Muscle of arm (tissue), 1 donor: ENCODE measurements at regions not wholly inside any gene's neighbourhood (a gene's known extent, or its start where the extent isn't known, plus 50 kb on each side); places are given as distances from the start of the nearest gene placed in this dataset.

Source experiments
- DNase-seq: peaks from one replicate; pipeline ENCODE4 v3.0.0-alpha.2; 2013

DNA sequence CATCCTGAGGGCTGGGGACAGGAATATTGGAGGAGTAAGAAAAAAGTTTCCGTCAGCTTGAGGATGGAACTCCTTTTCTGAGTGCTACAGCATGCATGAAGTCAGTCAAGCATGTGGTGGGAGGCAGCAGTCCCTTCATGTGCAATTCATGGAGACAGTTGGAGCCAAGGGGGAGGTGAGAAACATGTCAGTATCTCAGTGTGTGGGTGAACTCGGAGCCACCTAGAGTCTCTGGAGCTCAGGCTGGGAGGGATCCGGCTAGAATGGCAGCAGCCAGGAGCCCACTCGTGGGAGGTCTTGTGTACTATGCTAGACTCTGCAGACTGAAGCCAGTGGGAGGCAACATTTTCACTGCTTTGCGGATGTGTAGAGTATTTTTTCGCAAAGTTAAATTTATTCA, 60.3 kb downstream of the AVPR1A start:
- DNase-seq, result no peak

DNA sequence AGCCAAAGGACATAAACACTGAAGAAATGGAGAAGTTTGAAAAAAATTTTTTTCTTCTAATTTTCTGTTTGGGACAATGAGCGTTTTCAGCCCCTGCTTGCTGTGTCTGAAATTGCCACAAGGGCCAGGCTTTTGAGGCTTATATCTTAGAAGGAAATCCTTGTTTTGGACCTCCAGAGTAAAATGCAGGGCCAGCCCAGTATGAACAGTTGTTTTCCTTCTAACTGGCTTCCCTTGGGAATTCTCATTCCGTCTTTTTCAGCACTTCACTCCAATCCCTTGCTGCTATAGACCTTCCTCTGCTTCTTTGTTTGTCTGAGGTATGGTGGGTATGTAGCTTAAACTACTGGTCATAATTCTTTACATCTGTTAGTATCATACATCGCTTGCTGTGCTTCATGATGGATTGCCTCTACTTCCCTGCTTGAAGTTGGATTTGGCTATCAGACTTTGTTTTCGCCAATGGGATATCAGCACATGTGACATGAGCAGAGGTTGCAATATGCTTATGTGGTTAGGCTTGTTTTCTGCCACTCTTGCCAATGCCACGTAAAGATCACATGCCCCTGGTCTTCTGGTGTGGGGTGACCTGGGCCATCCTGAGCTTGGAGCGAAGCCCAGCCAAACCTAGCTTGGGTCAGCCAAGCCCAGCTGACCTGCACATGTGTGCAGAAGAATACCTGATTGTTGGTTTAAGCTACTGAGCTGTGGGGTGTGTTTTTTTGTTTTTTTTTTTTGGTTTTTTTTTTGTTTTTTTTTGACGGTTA, 64.7 kb downstream of the AVPR1A start:
- DNase-seq, result no peak

DNA sequence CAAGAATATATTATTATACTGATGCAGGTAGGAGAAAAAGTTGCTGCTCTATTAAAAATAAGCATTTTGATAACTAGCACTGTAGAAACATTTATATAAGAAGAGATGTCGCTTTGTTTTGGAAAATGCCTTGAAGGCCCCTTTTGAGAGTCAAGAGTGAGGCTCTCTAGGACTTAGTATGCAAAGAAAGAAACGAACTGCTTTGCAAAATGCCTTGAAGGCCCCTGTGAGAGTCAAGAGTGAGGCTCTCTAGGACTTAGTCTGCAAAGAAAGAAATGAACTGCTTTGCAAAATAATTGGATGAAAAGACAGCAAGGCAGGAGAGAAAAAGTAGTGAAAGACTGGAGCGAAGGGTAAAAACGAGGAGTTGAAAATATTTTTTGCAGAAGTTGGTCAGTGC, 65.9 kb downstream of the AVPR1A start:
- DNase-seq, result no peak

DNA sequence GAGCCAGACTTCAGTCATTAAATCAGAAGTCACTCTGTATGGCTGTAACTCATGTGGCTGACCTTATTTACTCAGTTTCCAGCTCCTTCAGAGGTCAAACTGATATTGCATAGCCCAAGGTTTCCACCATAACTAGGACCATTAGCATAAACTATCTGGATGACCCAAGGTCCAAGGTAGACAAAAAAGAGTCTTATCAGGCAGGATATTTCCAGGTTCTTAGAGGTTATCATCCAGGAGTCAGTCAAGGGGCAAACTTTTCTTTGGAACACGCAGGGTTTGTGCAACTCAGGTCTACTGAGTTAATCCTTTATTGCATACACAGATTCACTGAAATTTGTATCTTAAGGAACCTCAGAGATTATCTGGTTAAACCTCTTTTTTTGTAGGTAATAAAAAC, 66.5 kb downstream of the AVPR1A start:
- DNase-seq, result no peak

DNA sequence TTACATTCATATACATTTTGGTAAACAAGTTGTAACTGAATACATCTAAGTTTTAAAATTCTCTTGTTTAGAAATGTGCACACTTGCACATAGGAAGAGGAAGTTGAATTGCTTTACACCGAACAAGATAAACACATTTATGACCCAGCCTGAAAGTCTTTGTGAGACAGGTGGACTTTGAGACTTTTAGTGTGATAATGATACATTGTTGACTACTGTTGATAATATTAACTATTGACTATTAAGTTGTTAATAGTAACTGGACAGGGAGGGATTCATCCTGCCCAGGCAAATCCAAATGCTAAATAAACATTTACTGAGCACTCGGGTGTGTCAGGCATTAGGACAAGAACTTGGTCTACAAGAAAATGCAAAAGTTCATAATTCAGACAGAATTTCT, 68.0 kb downstream of the AVPR1A start:
- no peak for DNase-seq

DNA sequence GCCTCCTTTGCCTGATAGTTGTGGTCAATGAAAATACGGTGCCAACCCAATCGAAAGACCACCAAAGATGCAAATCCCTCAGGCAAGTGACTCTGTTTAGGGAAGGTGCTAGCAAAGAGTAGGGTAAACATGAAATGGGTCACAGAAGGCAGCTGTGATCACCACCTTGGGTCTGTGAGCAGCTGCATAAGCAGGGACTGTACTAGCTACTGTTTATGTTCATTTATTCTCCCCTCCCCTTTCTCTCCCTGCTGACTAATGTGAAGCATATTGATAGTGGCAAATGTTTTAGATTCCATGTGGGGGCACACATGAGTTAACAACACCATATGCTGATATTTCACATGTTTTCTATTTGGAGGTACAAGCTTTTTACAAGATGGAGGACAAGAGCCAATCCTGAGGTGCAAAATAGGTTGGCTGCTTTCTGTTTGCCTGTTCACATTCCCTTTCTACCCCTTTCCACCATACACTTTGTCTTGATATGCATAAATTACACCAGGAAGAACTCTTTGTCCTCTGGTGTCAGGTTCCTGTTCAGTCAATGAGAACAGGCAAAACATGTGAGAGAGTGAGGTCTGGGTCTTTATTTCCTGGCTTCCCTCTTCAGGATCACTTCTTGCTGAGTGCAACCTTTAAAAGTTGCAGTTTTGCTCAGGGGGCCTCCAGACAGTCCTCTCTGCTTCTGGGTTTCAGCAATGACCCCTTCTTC, 71.1 kb downstream of the AVPR1A start:
- no peak for DNase-seq

DNA sequence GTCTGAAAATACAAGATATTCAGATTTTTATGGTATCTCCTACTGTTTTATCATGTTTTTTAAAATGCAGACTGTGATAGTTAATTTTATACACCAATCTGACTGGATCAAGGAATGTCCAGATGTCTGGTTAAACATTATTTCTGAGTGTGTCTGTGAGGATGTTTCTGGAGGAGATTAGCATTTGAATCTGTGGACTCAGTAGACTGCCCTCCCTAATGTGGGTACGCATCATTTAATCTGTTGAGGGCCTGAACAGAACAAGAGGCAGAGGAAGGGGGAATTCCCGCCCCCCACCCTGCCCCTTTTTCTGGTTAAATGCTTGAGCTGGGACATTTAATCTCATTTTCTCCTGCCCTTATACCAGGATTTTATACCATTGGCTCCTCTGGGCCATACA, 72.1 kb downstream of the AVPR1A start:
- no peak for DNase-seq

DNA sequence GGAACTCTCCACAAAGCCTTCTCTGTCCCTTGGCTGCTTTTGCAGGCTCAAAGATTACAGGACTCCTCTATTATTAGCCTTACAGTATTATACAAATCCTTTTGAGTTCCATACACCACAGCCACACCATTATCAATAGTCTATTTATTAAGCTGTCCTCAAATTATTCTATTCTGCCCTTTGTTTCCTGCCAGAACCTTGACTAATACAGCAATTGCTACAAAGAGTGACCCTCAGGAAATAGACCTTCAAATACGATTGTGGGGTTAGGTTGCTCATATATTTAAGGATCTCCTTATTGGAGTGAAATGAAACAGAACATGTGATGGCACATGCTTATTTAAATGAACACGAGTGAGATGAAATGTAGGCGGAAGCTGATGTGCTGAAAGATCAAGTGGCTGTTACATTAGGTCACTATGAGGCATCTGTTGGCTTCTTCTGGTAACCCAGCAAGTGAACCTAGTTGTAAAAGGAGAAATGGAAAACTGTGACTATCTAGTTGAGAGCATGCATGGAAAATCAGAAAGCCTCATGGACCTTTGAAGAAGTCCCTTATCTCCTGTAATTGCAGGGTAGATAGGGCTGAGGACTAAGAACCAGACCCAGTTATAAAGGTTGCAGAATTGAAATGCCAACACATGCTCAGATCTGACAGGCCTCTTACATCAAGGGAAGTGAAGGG, 75.5 kb downstream of the AVPR1A start:
- no peak for DNase-seq

DNA sequence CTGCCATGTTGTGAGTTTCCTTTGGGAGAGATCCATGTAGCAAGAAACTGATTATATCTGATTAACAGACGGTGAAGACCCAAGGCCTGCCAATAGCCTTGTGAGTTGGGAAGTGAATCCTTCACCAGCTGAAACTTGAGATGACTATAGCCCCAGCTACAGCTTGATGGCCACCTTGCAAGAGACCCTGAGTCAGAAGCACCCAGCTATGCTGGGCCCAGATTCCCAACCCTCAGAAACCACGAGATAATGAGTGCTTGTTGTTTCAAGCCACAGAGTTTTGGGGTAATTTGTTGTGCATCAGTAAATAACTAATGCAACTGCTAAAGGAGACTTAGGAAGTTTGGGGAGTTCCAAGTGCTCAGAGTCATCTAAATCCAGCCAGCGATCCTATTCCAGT, 80.3 kb downstream of the AVPR1A start:
- DNase-seq, result no peak

DNA sequence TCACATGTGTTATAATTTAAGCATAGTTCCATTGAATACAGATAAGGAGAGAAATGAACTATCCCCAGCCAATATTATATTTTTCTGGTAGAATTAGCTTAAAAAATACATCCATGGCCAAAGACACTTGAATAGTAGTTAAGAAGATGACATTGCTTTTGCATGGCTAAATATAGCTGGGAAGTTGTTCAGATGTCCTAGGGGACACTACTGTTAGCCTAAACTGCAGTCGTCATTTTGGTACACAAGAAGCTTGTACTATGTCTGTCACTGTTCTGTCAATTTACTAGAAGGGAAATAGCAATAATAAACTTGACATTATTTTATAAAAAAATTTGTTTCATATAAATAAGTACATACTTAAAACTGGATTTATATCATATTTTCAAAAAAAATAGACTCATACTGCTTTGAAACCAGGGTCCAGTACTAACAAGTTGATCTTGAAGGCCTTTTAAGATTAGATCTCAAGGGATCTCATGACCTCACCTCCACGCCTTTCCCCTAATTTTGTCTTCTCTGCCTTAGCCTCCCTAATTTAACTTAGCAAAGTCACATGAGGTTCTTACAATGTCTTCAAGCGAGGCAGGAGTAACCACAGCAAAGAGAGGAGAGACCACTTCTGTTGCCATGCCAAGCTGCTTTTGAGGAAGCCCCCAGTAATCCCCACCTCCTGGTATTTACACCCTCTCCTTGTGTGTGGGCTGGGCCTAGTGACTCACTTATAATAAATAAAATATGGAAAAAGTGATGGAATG, 81.0 kb downstream of the AVPR1A start:
- DNase-seq, result no peak

DNA sequence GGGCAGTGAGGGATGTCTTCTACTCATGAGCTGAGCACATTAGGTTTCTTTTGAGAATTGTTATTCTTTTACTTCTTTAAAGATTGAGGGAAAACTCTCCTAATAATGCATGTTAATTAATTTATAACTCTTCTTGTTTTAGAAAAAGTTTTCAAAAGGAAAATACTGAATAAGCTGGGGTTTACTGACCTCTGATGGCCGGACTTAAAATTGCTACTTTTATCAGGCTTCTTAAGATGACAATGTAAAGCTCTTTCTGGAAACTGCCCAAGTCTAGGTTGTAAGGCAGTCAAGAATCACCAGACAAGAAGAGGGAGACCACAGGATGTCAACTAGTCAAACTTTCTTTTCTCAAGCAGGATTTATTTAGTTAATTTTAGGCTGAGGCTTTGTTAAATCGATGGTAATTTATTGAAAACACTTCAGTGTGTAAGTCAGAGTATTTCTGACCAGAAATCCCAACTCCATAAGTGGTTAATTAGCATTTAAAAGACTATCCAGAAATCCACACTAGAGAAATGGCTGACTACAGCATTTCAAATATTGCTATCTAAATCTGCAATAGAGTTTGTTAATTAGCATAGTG, 82.1 kb downstream of the AVPR1A start:
- peak; percentile 53 for DNase-seq

DNA sequence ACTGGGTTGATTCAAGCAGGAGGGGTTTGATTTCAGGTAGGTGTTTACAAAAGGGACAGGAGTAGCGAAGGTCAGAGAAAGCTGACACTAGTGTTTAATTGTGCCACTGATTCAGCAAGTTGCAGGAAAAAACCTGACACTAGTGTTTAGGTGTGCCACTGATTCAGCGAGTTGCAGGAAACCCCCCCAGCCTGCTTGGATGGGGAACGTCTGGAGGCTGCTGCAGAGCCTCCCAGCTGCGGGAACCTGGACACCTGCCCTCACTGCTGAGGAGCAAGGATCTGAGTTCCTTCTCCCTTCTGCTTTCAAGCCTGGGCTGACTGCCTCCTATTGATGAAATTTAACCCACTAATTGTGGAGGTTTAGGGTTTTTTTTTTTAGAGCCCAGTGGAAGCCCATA, 84.2 kb downstream of the AVPR1A start:
- no peak for DNase-seq

DNA sequence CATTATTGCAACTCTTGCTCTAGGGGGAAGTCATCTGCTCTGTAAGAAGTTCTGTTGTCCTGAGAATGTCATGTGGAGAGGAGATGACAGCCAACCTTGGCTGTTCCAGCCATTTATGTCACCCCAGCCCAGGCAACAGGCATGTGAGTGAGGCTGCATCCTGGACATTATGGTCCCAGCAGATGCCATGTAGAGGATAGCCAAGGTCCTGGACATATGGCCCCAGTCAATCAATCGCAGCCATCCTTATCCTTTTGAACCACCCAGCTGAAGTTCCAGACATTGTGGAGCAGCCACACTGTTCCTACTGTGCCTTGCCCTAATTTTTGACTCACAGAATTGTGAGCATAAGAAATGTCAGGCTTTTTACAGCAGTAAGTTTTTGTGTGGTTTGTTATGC, 84.9 kb downstream of the AVPR1A start:
- DNase-seq, result no peak

DNA sequence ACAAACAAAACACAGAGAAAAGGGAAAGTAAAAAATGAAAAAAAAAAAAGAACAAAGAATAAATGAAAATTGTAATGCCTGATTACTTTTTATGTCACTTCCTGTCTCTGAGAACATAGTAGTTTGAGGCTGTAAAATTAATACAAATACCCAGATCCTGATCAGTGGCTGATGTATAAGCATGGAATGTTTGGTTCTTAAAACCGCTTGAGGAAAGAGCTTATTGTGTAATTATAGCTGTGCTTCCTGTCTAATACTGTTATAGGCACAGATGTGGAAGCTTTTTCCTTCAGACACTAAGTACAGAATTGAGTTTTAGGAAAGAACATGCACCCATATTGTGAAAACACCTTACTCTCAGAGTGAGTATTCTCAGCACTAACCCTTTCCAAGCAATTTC, 86.9 kb downstream of the AVPR1A start:
- no peak for DNase-seq

DNA sequence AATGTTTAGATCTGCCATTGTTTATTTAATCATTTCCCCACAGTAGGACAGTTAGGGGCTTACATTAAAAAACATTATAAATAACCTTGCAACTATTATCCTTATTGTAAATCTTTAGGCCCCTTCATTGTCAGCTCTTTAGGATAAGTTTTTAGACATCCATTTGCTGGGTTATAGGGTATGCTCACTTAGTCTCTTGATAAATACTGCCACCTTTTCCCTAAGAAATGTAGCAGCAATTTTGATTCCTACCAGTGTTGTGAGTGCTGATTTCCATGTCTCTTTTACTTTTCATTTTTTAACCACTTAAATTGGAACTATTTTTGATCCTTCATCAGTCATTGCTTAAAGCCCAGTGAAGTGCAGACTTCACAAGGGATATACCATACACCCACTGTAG, 94.4 kb downstream of the AVPR1A start:
- no peak for DNase-seq

DNA sequence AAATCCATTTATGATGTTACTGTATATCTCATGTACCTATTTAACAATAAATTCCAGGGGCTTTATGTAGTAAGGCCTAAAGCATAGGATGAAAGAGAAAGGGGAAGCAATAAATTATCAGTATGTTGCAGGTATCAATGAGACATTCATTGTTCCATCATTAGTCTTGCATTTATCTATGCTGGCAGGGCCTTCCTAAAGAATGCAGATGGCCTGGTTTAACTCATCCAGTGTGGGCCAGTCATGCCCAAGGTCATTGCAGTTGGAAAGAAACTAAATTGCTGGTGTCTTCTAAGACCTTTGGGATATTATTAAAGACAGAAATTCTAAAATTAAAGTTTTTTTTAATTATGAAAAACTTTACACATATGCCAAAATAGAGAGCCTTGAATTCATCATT, 98.3 kb downstream of the AVPR1A start:
- no peak for DNase-seq

DNA sequence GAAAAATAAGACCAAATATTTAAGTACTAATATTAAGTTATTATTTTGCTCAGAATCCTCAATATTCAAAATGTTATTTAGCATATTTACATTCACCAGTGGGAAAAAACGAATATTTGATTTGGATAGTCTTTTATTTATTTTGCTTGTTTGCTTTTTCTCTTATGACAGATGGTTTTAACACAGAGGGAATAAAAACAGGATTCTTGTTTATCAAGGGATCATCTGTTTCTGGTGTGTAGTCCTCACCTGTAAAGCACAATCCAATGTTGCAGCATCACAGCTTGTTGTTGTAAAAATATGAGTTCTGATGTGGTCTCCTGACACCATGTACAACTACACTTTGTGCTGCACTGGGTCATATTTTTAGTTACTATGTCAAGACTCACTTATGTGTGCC, 103.9 kb downstream of the AVPR1A start:
- no peak for DNase-seq

DNA sequence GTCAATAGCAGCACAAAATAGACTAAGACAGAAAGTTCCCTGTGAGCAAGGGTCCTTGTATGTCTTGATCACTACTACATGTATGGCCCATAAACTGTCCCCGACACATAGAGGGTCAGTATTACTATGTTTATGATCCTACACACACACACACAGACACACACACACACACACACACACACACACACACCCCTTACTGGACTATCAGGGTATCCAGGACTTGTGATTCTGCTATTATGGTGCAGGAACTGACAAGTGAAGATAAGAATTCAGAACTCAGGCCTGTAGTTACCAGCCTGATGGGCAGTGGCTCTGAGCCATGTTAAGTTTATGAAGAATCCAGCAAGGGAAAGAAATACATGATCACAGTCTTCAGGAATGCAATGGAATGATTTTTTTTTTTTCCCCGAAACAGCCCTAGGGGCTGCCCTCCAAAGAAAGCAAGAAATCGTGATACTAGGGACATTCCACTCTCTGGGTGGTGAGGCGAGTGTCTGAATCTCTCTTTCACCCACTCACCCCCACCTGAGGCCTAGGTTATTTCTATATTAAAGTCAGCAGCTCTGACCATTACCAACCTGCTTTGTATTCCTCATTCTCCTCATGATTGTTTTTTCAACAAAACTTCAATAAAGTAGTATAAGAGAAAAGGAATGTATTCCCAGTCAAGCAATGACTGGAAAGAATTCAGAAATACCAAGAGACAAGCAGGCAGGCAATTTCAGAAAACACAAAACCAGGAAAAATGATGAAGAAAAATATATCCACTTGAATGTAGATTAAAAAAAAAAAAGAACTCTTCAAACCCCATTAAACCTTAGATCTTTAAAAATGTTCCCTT, 105.8 kb downstream of the AVPR1A start:
- no peak for DNase-seq

DNA sequence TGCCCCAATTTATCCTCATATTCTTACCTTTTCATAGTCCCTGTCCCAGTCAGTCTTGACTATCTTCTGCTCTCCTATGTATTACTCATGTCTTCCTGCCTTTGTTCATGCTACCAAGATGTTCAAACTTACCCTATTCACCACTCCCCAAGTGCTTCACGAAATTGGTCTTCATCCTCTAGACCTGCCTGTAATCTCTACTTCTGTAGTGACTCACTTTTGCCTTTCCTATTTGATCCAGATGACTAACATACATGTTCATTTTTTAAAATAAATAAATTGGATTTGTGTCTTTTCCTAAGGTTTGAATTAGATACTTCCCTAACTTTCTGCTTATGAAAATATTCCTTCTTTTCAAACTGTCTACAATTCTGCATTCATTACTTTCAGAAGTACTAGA, 107.7 kb upstream of the PPM1H start:
- no peak for DNase-seq

DNA sequence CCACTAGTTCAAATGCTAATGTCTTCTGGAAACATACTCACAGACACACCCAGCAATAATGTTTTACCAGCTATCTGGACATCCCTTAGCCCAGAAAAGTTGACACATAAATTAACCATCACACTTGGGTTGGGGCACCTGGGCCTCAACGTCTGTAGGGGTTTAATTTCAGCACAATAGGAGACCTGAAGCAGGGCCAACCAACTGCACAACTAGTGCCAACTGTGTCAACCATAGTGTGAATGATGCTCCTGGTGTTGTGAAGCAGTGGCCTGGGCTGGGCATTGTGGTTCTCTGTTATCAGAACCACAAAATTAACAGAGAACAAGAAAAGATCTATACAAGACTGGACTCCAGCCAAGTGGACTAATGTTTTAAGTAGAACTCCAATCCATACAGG, 106.7 kb upstream of the PPM1H start:
- DNase-seq, result no peak
